GM23248 (cell line): ENCODE measurements at regions not wholly inside any gene's neighbourhood (a gene's known extent, or its start where the extent isn't known, plus 50 kb on each side); places are given as distances from the start of the nearest gene placed in this dataset.

Experiments used
- EZH2 ChIP-seq: fragments of 200-600 bp; sonication (generic); IDR thresholded peaks from 2 replicates; pipeline ENCODE4 v1.6.1; 2018; ENCODE audit warnings: antibody characterized with exemption, mild to moderate bottlenecking; ENCODE audit not compliant: insufficient read depth, poor library complexity, severe bottlenecking
- EZH2phosphoT487 ChIP-seq: fragments of 200-600 bp; sonication (generic); IDR thresholded peaks from 2 replicates; pipeline ENCODE4 v1.6.1; 2018; ENCODE audit warnings: antibody characterized with exemption, moderate library complexity, mild to moderate bottlenecking, low read depth; ENCODE audit not compliant: insufficient read depth

GRCh38 chr3:76410762-76411281, 625.5 kb upstream of the ZNF717 start:
- TF ChIP-seq EZH2 (no peak), EZH2phosphoT487 (no peak)
